T-helper 2 cell (primary cell): ENCODE measurements at regions not wholly inside any gene's neighbourhood (a gene's known extent, or its start where the extent isn't known, plus 50 kb on each side); places are given as distances from the start of the nearest gene placed in this dataset.
"Not testable (repeated sequence)": the region's sequence is repeated elsewhere in the genome, so short reads cannot be mapped to it uniquely, and the experiment has no call there.

Experiments used
- DNase-seq, 5 experiments: peaks; one replicate each; pipeline versions ENCODE4 v3.0.0 to v3.0.0-alpha.2; 2012 to 2022

- DNase-seq, result no peak
Observed at GRCh38 chr6:151671195-151671594, 136.3 kb upstream of the ESR1 start.

GRCh38 chr6:151674578-151674977 lies 132.9 kb upstream of the ESR1 start:
- no peak for DNase-seq

GRCh38 chr6:151675746-151676459 lies 131.6 kb upstream of the ESR1 start:
- DNase-seq, result peak in 4 of 5 experiments; percentile 16 to 63 (median 26)

- no peak for DNase-seq
Observed at GRCh38 chr6:151676460-151676945, 131.0 kb upstream of the ESR1 start.

- DNase-seq, result no peak
Observed at GRCh38 chr6:151677404-151677803, 130.1 kb upstream of the ESR1 start.

GRCh38 chr6:151679081-151679480 lies 128.4 kb upstream of the ESR1 start:
- peak in 1 of 5 experiments; percentile 5 for DNase-seq

GRCh38 chr6:151679941-151680340 lies 127.5 kb upstream of the ESR1 start:
- DNase-seq, result no peak

GRCh38 chr6:151680846-151681432 lies 126.5 kb upstream of the ESR1 start:
- no peak for DNase-seq

GRCh38 chr6:151681433-151682059 lies 125.9 kb upstream of the ESR1 start:
- DNase-seq, result no peak

- DNase-seq, result no peak
Observed at GRCh38 chr6:151682251-151682650, 125.2 kb upstream of the ESR1 start.

GRCh38 chr6:151682922-151683321 lies 124.6 kb upstream of the ESR1 start:
- DNase-seq, result no peak

- DNase-seq, result no peak
Observed at GRCh38 chr6:151683381-151683780, 124.1 kb upstream of the ESR1 start.

- no peak for DNase-seq
Observed at GRCh38 chr6:151689499-151690201, 117.8 kb upstream of the ESR1 start.

GRCh38 chr6:151690303-151690702 lies 117.2 kb upstream of the ESR1 start:
- DNase-seq, result peak in 1 of 5 experiments; percentile 60

GRCh38 chr6:151690768-151691562 lies 116.5 kb upstream of the ESR1 start:
- DNase-seq, result peak in 3 of 5 experiments; percentile 4 to 85 (median 8)

- DNase-seq, result no peak
Observed at GRCh38 chr6:151692216-151692615, 115.3 kb upstream of the ESR1 start.

GRCh38 chr6:151693366-151693765 lies 114.1 kb upstream of the ESR1 start:
- DNase-seq, result no peak

- no peak for DNase-seq
Observed at GRCh38 chr6:151695156-151695555, 112.3 kb upstream of the ESR1 start.

- not testable (repeated sequence) for DNase-seq
Observed at GRCh38 chr6:151696302-151696701, 111.2 kb upstream of the ESR1 start.

- DNase-seq, result no peak
Observed at GRCh38 chr6:151698931-151699700, 108.4 kb upstream of the ESR1 start.

- no peak for DNase-seq
Observed at GRCh38 chr6:151699719-151700118, 107.8 kb upstream of the ESR1 start.
